Hepatocyte (in vitro differentiated cells): ENCODE measurements at regions not wholly inside any gene's neighbourhood (a gene's known extent, or its start where the extent isn't known, plus 50 kb on each side); places are given as distances from the start of the nearest gene placed in this dataset.

Source experiments
- CTCF ChIP-seq: fragments of 200-600 bp; sonication (generic); IDR thresholded peaks from 2 replicates; pipeline ENCODE4 v1.5.1; 2016; ENCODE audit warnings: antibody characterized with exemption, mild to moderate bottlenecking; ENCODE audit not compliant: poor library complexity
- EZH2 ChIP-seq: fragments of 200-600 bp; sonication (generic); IDR thresholded peaks from 2 replicates; pipeline ENCODE4 v1.6.1; 2016; ENCODE audit warnings: antibody characterized with exemption, mild to moderate bottlenecking, borderline replicate concordance
- EZH2phosphoT487 ChIP-seq: fragments of 200-600 bp; sonication (generic); IDR thresholded peaks from one replicate; pipeline ENCODE4 v1.6.1; 2018; ENCODE audit warnings: antibody characterized with exemption, mild to moderate bottlenecking, low read depth, moderate library complexity; ENCODE audit not compliant: unreplicated experiment, severe bottlenecking

- TF ChIP-seq CTCF = no peak
- TF ChIP-seq EZH2phosphoT487 = no peak
- TF ChIP-seq EZH2 = no peak
Observed at GRCh38 chr20:59451066-59451630, 150.7 kb downstream of the EDN3 start.
